ENCODE measurements at regions not wholly inside any gene's neighbourhood (a gene's known extent, or its start where the extent isn't known, plus 50 kb on each side); places are given as distances from the start of the nearest gene placed in this dataset.

GRCh38 chr7:22962775-22963350, 51.1 kb downstream of the HYCC1 start:
- FAIRE-seq = no peak

- FAIRE-seq = no peak
Observed at GRCh38 chr7:22958742-22959141, 55.2 kb downstream of the HYCC1 start.

- peak; percentile 49 for FAIRE-seq
Observed at GRCh38 chr7:22954251-22954650, 59.7 kb downstream of the HYCC1 start.

- FAIRE-seq = no peak
Observed at GRCh38 chr7:22952306-22953015, 61.5 kb downstream of the HYCC1 start.

GRCh38 chr7:22949944-22950343, 64.0 kb downstream of the HYCC1 start:
- FAIRE-seq = no peak

- FAIRE-seq = no peak
Observed at GRCh38 chr7:22949221-22949620, 64.7 kb downstream of the HYCC1 start.

GRCh38 chr7:22948770-22949169, 65.2 kb downstream of the HYCC1 start:
- FAIRE-seq = no peak

- no peak for FAIRE-seq
Observed at GRCh38 chr7:22945584-22945983, 68.3 kb downstream of the HYCC1 start.

- no peak for FAIRE-seq
Observed at GRCh38 chr7:22944510-22944909, 69.4 kb downstream of the HYCC1 start.

GRCh38 chr7:22944022-22944421, 69.9 kb downstream of the HYCC1 start:
- FAIRE-seq = no peak

GRCh38 chr7:22942191-22942590, 71.7 kb downstream of the HYCC1 start:
- no peak for FAIRE-seq

- no peak for FAIRE-seq
Observed at GRCh38 chr7:22939842-22940241, 74.1 kb downstream of the HYCC1 start.

- FAIRE-seq = no peak
Observed at GRCh38 chr7:22937946-22938345, 76.0 kb downstream of the HYCC1 start.

- FAIRE-seq = no peak
Observed at GRCh38 chr7:22936246-22936645, 77.7 kb downstream of the HYCC1 start.

- no peak for FAIRE-seq
Observed at GRCh38 chr7:22935269-22935668, 78.7 kb downstream of the HYCC1 start.

- no peak for FAIRE-seq
Observed at GRCh38 chr7:22934473-22935065, 79.4 kb downstream of the HYCC1 start.

- FAIRE-seq = no peak
Observed at GRCh38 chr7:22934023-22934422, 79.9 kb downstream of the HYCC1 start.

- no peak for FAIRE-seq
Observed at GRCh38 chr7:22932896-22933295, 81.0 kb downstream of the HYCC1 start.

- no peak for FAIRE-seq
Observed at GRCh38 chr7:22931011-22931410, 82.9 kb downstream of the HYCC1 start.

GRCh38 chr7:22922307-22922706, 91.6 kb downstream of the HYCC1 start:
- FAIRE-seq = no peak

- no peak for FAIRE-seq
Observed at GRCh38 chr7:22921386-22922086, 92.4 kb downstream of the HYCC1 start.

- no peak for FAIRE-seq
Observed at GRCh38 chr7:22920672-22921071, 93.3 kb downstream of the HYCC1 start.

GRCh38 chr7:22913158-22913557, 90.5 kb upstream of the TOMM7 start:
- no peak for FAIRE-seq

GRCh38 chr7:22911889-22912288, 89.2 kb upstream of the TOMM7 start:
- FAIRE-seq = no peak

All from islet of Langerhans (tissue), 1 donor.